HAP-1 (cell line): ENCODE measurements at regions not wholly inside any gene's neighbourhood (a gene's known extent, or its start where the extent isn't known, plus 50 kb on each side); places are given as distances from the start of the nearest gene placed in this dataset.
"Not testable (repeated sequence)": the region's sequence is repeated elsewhere in the genome, so short reads cannot be mapped to it uniquely, and the experiment has no call there.

ENCODE experiments used
- DNase-seq, 2 experiments: peaks; one replicate each; pipeline ENCODE4 v3.0.0-alpha.2; 2016 to 2020; ENCODE audit warnings: low spot score in 2 of 2
- H3K27me3 ChIP-seq: fragments of 250-450 bp; sonication (Bioruptor Pico); 2 replicates; pipeline ENCODE4 v1.5.1; 2020; ENCODE audit warnings: low read depth, mild to moderate bottlenecking, moderate library complexity
- H3K36me3 ChIP-seq: fragments of 250-450 bp; sonication (Bioruptor Pico); replicated peaks from 2 replicates; pipeline ENCODE4 v1.5.1; 2020; ENCODE audit warnings: mild to moderate bottlenecking
- H3K4me1 ChIP-seq: fragments of 250-450 bp; sonication (Bioruptor Pico); 2 replicates; pipeline ENCODE4 v1.5.1; 2020; ENCODE audit warnings: mild to moderate bottlenecking
- H3K4me3 ChIP-seq: fragments of 250-450 bp; sonication (Bioruptor Pico); 2 replicates; pipeline ENCODE4 v1.5.1; 2020; ENCODE audit warnings: mild to moderate bottlenecking, moderate library complexity
- H3K9me3 ChIP-seq: fragments of 250-450 bp; sonication (Bioruptor Pico); 2 replicates; pipeline ENCODE4 v1.5.1; 2020; ENCODE audit warnings: mild to moderate bottlenecking, moderate library complexity
- in situ Hi-C: fragments of 300-500 bp; cut with MboI; formaldehyde crosslinking; loops from 3 replicates; pipeline ENCODE4 v1.14.3; 2020; ENCODE audit warnings: low sequenced_read_pairs, inconsistent platforms, mixed read lengths

DNA sequence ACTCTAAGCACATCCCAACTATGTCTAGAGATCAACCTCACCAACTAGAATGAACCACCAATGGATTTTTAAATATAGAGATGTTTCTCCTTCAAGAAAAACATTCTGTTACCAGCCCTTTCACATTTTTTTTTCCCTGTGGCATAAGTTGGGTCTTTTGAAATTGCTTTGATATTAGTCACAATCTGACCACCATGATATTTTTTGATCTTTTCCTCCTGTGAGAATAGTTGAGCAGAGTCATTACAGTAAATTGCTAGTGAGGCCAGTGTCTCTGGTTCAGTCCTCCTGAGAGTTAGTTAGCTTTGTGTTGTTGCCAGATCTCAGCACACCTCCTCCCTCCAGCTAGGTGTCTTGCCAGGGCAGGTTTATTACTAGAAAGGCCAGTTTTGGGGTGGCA is 79.7 kb upstream of the MYLIP start:
- no peak for DNase-seq
- in situ Hi-C loops = no loop called here
- no peaks in the 10 kb centered on the region for H3K27me3 ChIP-seq
- no peak overlapping the region for H3K4me3 ChIP-seq
- no peaks in the 10 kb centered on the region for H3K4me1 ChIP-seq
- H3K9me3 ChIP-seq = no peaks in the 10 kb centered on the region
- no peaks in the 10 kb centered on the region for H3K36me3 ChIP-seq

DNA sequence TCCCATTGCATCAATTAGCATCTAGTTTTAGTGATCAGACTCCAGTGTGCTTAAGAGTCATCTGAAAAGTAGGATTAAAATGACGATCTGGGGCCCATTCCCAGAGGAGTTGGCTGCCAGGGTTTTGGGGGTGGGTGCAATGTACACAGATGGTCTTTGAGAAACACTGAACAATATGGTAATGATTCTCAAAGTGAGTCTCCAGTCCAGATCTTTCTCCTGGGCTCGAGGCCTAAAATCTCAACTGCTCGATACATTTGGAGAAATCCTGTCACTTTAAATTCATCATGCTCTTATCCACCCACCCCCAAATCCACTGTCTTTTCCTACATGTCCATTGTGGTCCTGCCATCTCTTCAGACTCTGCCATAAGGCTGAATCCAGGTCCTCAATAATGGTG is 80.7 kb upstream of the MYLIP start:
- no peak for DNase-seq
- no peaks in the 10 kb centered on the region for H3K4me1 ChIP-seq
- no peak overlapping the region for H3K4me3 ChIP-seq
- H3K9me3 ChIP-seq = no peaks in the 10 kb centered on the region
- H3K36me3 ChIP-seq = no peaks in the 10 kb centered on the region
- in situ Hi-C loops = no loop called here
- H3K27me3 ChIP-seq = no peaks in the 10 kb centered on the region

DNA sequence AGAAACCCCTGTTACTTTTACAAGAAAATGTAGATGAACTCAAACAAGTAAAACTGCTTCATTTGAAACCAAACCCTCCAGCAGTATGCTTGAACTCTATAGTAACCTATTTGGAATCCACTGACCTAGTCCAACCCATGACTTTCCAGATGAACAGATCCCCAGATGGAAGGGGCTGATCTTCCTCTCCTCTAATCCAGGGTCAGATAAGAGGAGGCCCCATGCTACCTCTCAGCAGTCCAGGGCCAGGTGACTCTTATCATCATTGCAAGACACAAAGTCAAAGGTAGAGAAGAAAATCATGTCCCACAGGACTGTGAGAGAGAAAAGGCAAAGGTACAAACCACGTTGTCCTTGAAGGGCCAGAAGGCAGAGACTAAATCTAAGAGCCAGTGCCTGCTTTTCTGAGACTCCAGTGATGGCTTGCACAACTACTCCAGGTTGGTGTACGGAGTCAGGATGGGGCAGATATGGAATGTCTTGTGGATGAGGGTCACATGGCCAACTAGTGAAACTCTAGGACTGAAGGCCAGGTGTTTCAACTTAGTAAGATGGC is 81.4 kb upstream of the MYLIP start:
- H3K4me1 ChIP-seq = no peaks in the 10 kb centered on the region
- in situ Hi-C loops = no loop called here

DNA sequence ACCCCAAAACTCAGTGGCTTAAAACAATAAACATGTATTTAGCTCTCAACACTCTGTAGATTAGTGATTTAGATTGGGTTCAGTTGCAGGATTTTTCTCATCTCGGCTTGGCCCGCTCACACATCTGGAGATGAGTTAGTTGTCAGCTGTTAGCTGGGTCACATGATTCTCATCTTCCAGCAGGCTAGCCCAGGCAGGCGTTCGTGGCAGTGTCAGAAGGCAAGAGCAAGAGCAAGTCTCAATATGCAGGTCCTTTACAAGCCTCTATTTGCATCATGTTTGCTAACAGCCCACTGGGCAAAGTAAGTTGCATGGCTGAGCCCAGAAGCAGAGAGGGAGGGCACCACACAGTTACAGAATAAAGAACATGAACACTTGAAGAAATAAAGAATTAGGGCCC is 83.6 kb upstream of the MYLIP start:
- H3K36me3 ChIP-seq = no peaks in the 10 kb centered on the region
- peaks cover 4% of the 10 kb centered on the region for H3K9me3 ChIP-seq
- no peak overlapping the region for H3K4me3 ChIP-seq
- in situ Hi-C loops = no loop called here
- DNase-seq = no peak
- H3K27me3 ChIP-seq = no peaks in the 10 kb centered on the region
- no peaks in the 10 kb centered on the region for H3K4me1 ChIP-seq

More for the DNA sequence above, 81.4 kb upstream of the MYLIP start:
- no peaks in the 10 kb centered on the region for H3K36me3 ChIP-seq
- no peaks in the 10 kb centered on the region for H3K27me3 ChIP-seq
- DNase-seq = no peak
- no peak overlapping the region for H3K4me3 ChIP-seq
- no peaks in the 10 kb centered on the region for H3K9me3 ChIP-seq

DNA sequence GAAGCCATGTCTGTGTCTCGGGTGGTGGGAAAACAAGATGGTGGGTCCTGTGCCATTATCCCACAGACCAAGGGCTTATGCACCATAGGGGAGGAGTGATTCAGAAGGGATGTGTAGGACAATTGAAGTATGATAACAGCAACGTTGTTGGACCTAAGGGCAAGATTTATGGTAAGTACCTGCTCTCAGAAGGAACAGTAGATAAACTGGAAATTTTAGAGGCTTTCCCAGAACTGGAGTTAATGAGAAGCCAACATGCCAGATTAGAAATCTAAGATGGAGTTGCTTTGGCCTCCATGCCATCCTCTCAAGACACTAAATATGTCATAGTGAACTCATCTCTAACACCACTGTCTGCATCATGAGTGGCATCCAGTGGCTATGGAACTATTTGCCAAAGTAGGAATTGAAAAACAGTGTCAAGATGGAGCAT is 84.7 kb upstream of the MYLIP start:
- H3K4me1 ChIP-seq = no peaks in the 10 kb centered on the region
- no peak for DNase-seq
- H3K4me3 ChIP-seq = no peak overlapping the region
- H3K27me3 ChIP-seq = no peaks in the 10 kb centered on the region
- in situ Hi-C loops = no loop called here
- no peaks in the 10 kb centered on the region for H3K36me3 ChIP-seq
- H3K9me3 ChIP-seq = peaks cover 7% of the 10 kb centered on the region

DNA sequence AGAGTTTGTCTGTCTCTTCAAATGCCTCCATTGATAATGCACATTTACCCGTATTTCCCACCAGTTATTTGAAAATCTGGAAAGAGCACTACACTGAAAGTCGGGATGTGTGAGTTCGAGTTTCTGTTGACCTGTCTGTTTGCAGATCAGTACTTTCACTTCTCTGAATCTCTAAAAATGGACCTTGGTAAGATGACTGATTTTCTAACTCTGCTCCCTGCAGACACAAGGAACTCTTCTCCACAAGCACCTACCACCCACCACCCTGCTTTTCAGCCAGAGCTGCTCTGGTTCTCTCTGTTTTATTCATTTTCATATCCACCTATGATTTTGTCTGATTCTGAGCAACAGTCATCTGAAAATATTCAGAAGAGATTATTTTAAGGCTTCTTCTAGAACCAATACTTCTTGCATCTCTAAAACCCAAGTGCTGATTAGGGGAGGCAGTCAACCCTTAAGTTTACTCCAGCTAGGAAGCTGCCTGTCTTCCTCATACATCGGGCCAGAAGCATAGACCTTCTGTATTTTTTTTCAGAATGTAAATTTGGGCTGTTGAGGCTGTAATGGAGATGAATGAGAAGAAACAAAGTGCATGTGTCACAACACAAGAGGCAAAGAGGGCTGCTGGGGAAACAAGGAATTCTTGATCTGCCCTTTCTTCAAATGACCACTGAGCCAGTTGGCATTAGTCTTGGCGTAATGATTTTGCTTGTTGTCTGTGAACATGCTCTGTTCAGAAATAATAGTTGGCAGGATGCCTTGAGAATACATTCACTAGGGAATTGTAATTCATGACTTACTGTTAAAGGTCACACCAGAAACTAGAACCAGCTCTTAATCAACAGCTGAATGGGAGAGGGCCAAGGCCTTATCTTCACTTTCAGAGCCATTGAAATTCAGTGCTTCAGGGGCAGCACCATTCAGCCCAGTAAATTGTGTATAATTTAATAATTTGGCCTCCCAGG is 85.4 kb upstream of the MYLIP start:
- Histone ChIP-seq H3K27me3 (no peaks in the 10 kb centered on the region), H3K9me3 (peaks cover 7% of the 10 kb centered on the region), H3K4me3 (no peak overlapping the region), H3K36me3 (no peaks in the 10 kb centered on the region), H3K4me1 (no peaks in the 10 kb centered on the region)
- in situ Hi-C loops = no loop called here
- DNase-seq = no peak

DNA sequence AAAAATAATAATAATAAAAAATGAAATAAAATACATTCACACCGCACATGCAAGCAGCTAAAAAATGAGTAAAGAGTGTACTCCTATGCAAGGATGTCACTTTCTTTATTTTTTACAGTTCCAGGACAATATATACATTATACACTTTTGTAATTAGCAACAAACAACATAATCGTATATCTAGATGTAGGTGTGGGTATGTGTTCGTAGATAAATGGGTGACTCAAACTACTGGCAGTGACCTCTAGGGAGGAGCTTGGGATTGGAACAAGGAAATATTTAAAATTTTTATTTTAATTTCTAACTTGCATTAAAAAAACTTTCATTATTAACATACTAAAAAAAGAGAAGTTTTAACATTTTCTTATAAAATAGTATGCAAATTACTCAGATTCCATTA is 86.1 kb upstream of the MYLIP start:
- no peak for DNase-seq
- no peaks in the 10 kb centered on the region for H3K36me3 ChIP-seq
- no peaks in the 10 kb centered on the region for H3K4me1 ChIP-seq
- no peak overlapping the region for H3K4me3 ChIP-seq
- in situ Hi-C loops = no loop called here
- H3K9me3 ChIP-seq = peaks cover 7% of the 10 kb centered on the region
- no peaks in the 10 kb centered on the region for H3K27me3 ChIP-seq

DNA sequence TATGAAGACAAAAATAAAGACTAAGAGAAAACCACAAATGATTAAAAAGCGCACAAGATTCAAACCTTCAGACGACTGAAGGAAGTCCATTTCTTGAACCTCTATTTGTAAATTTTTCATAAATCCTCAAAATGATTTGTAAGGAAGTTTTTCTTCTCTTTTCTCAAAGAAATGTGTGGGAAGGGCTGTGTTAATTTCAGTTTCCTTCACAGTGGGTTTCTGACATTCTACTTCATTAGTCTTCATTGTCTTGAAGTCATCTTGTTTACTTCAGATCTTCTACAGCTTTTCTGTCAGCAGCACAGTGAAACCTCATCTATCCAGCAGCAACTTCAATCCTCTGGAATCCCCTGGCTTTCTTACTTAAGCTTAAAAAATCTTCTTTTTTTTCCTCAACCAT is 87.6 kb upstream of the MYLIP start:
- in situ Hi-C loops = no loop called here
- no peak overlapping the region for H3K4me3 ChIP-seq
- H3K36me3 ChIP-seq = no peaks in the 10 kb centered on the region
- H3K4me1 ChIP-seq = no peaks in the 10 kb centered on the region
- peaks cover 7% of the 10 kb centered on the region for H3K9me3 ChIP-seq
- no peak for DNase-seq
- no peaks in the 10 kb centered on the region for H3K27me3 ChIP-seq

DNA sequence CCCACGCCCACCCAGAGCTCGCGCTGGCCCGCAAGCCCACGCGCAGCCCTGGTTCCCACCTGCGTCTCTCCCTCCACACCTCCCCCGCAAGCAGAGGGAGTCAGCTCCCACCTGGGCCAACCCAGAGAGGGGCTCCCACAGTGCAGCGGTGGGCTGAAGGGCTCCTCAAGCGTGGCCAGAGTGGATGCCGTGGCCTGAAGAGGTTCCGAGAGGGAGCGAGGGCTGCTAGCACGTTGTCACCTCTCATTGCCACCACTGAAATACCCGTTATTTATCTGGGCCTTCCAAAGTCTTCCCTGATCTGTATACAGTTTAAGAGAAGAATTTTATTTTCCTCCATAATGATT is 88.3 kb upstream of the MYLIP start:
- no peaks in the 10 kb centered on the region for H3K36me3 ChIP-seq
- in situ Hi-C loops = no loop called here
- H3K9me3 ChIP-seq = peaks cover 7% of the 10 kb centered on the region
- no peak overlapping the region for H3K4me3 ChIP-seq
- H3K27me3 ChIP-seq = no peaks in the 10 kb centered on the region
- no peak for DNase-seq
- no peaks in the 10 kb centered on the region for H3K4me1 ChIP-seq

DNA sequence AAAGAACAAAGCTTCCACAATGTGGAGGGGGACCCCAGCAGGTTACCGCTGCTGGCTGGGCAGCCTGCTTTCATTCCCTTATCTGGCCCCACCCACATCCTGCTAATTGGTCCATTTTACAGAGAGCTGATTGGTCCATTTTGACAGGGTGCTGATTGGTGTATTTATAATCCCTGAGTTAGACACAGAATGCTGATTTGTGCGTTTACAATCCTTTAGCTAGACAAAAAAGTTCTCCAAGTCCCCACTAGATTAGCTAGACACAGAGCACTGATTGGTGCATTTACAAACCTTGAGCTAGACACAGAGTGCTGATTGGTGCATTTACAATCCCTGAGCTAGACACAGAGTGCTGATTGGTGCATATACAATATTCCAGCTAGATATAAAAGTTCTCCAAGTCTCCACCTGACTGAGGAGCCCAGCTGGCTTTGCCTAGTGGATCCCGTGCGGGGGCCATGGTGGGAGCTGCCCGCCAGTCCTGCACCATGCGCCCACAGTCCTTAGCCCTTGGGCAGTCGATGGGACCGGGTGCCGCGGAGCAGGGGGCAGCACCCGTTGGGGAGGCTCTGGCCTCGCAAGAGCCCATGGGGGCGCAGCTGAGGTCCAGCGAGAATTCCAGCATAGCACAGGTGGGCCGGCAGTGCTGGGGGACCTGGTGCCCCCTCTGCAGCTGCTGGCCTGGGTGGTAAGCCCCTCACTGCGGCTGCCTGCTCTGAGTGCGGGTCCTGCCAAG is 88.8 kb upstream of the MYLIP start:
- DNase-seq, H3K36me3 ChIP-seq, H3K4me1 ChIP-seq, H3K4me3 ChIP-seq, H3K27me3 ChIP-seq, in situ Hi-C loops, H3K9me3 ChIP-seq: not testable (repeated sequence)

DNA sequence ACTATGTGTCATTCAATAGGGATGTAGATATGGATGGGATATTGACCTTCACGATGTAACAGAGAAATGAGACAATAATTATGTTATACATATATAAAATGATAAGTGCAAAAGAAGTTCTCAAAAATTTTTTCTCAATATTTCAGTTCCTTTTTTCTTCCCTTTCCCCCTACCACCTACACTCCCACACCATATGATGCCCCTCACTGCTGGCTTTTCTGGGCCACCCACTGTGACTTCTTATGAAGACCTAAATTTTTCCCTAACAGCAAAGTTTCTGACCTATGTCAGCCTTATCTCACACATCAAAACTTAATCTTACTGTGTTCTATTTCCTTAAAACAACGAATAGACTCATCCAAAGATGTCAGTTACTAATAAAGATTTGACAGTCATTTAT is 89.9 kb upstream of the MYLIP start:
- DNase-seq = no peak
- Histone ChIP-seq H3K4me3 (no peak overlapping the region), H3K36me3 (no peaks in the 10 kb centered on the region), H3K9me3 (peaks cover 7% of the 10 kb centered on the region), H3K27me3 (no peaks in the 10 kb centered on the region), H3K4me1 (no peaks in the 10 kb centered on the region)
- in situ Hi-C loops = no loop called here

DNA sequence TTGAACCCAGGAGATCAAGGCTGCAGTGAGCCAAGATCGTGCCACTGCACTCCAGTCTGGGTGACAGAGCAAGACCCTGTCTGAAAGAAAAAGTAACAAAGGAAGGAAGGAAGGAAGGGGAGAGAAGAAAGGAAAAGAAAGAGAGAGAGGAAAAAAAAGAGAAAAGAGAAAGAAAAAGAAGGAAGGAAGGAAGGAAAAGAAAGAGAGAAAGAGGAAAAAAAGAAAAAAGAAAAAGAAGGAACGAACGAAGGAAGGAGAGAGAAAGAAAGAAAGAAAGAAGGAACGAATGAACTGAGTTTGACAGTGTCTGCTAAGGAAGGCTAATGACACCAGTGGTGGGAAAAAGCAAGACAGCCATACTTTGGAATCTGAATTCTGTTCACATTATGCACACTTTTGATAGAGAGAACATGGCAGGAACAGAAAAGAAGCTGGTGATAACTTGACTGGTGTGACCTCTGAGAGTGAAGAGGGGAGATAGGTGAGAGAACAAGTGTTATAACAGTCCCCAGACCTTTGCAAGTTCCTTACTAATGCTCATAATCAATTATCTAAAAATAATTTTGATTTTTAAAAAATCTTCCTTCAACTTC is 93.3 kb upstream of the MYLIP start:
- in situ Hi-C loops = no loop called here
- Histone ChIP-seq H3K4me1 (no peaks in the 10 kb centered on the region), H3K4me3 (no peak overlapping the region), H3K27me3 (no peaks in the 10 kb centered on the region), H3K9me3 (peaks cover 9% of the 10 kb centered on the region), H3K36me3 (no peaks in the 10 kb centered on the region)
- no peak for DNase-seq

DNA sequence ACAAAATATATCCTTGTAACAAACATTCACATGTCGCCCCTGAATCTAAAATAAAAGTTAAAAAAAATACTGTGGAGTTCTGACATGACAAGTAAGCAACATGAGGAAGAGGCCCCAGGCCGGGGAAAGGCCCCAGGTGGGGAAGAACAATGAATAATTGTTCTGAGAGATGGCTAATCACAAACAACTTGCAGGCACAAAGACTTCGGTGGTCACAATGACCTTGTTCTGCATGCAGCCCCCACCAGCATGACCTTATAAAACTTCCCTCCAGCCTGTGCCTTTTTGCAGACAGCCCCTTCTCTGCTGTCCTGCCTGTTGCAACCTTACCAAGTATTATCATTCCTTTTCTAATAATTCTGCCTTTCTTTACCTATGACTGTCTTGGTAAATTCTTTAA is 95.7 kb upstream of the MYLIP start:
- H3K4me3 ChIP-seq = no peak overlapping the region
- DNase-seq = no peak
- no peaks in the 10 kb centered on the region for H3K4me1 ChIP-seq
- no peaks in the 10 kb centered on the region for H3K27me3 ChIP-seq
- H3K36me3 ChIP-seq = no peaks in the 10 kb centered on the region
- in situ Hi-C loops = no loop called here
- H3K9me3 ChIP-seq = peaks cover 5% of the 10 kb centered on the region; the same call in 1 of the 2 replicates
